Thyroid gland (tissue), 4 donors: ENCODE measurements at regions not wholly inside any gene's neighbourhood (a gene's known extent, or its start where the extent isn't known, plus 50 kb on each side); places are given as distances from the start of the nearest gene placed in this dataset.

Experiments used
- POLR2A ChIP-seq, 2 donors: fragments of 450-650 bp; IDR thresholded peaks; one replicate each; pipeline ENCODE4 v1.6.1; 2017; ENCODE audit warnings: antibody characterized with exemption in 2 of 2, mild to moderate bottlenecking in 2 of 2, moderate library complexity in 1 of 2
- TF ChIP-seq, protein P1 (sequence below), 6 experiments: fragments of 200-600 bp in 3 of 6; fragments of 450-650 bp in 3 of 6; sonication (generic) in 3 of 6; IDR thresholded peaks; one replicate each; pipeline ENCODE4 v1.5.1; 2016 to 2019; ENCODE audit warnings: antibody characterized with exemption in 6 of 6, mild to moderate bottlenecking in 2 of 6, inconsistent platforms in 1 of 6, moderate library complexity in 1 of 6

- TF ChIP-seq, protein P1, sequence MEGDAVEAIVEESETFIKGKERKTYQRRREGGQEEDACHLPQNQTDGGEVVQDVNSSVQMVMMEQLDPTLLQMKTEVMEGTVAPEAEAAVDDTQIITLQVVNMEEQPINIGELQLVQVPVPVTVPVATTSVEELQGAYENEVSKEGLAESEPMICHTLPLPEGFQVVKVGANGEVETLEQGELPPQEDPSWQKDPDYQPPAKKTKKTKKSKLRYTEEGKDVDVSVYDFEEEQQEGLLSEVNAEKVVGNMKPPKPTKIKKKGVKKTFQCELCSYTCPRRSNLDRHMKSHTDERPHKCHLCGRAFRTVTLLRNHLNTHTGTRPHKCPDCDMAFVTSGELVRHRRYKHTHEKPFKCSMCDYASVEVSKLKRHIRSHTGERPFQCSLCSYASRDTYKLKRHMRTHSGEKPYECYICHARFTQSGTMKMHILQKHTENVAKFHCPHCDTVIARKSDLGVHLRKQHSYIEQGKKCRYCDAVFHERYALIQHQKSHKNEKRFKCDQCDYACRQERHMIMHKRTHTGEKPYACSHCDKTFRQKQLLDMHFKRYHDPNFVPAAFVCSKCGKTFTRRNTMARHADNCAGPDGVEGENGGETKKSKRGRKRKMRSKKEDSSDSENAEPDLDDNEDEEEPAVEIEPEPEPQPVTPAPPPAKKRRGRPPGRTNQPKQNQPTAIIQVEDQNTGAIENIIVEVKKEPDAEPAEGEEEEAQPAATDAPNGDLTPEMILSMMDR (IDR thresholded peaks at IDR 0.05): no peak
- no peak for TF ChIP-seq POLR2A (IDR thresholded peaks at IDR 0.05)
These were observed 298.1 kb upstream of the PLXNA2 start for GRCh38 chr1:208542309-208542708.
